Liver (tissue), 8 donors: ENCODE measurements at regions not wholly inside any gene's neighbourhood (a gene's known extent, or its start where the extent isn't known, plus 50 kb on each side); places are given as distances from the start of the nearest gene placed in this dataset.

Experiments
- DNase-seq: peaks from one replicate; pipeline ENCODE4 v3.0.0-alpha.2; 2017; ENCODE audit warnings: low spot score
- H3K27ac ChIP-seq, 2 donors: one replicate each; pipeline ENCODE4 v1.7.0; 2013; ENCODE audit warnings: inconsistent platforms in 2 of 2, low read length in 2 of 2, control low read depth in 1 of 2, low read depth in 1 of 2, mild to moderate bottlenecking in 1 of 2
- H3K27me3 ChIP-seq, 4 donors: one replicate each; pipeline versions ENCODE4 v1.6.1 to v1.7.0; 2013; ENCODE audit warnings: low read length in 3 of 4, inconsistent platforms in 1 of 4, mild to moderate bottlenecking in 1 of 4, moderate library complexity in 1 of 4; ENCODE audit not compliant: control insufficient read depth in 4 of 4, insufficient read depth in 4 of 4
- H3K36me3 ChIP-seq, 4 donors: one replicate each; pipeline versions ENCODE4 v1.6.1 to v1.7.0; 2013; ENCODE audit warnings: low read length in 3 of 4, mild to moderate bottlenecking in 3 of 4, low read depth in 1 of 4, moderate library complexity in 1 of 4; ENCODE audit not compliant: control insufficient read depth in 4 of 4, insufficient read depth in 3 of 4
- H3K4me1 ChIP-seq, 4 donors: one replicate each; pipeline versions ENCODE4 v1.6.1 to v1.7.0; 2013; ENCODE audit warnings: low read length in 3 of 4, mild to moderate bottlenecking in 3 of 4, moderate library complexity in 1 of 4; ENCODE audit not compliant: control insufficient read depth in 4 of 4, insufficient read depth in 4 of 4
- H3K4me3 ChIP-seq, 3 donors: one replicate each; pipeline versions ENCODE4 v1.6.1 to v1.7.0; 2013; ENCODE audit warnings: low read length in 3 of 3, control low read depth in 1 of 3, low read depth in 1 of 3, mild to moderate bottlenecking in 1 of 3
- H3K9ac ChIP-seq, 2 donors: one replicate each; pipeline ENCODE4 v1.7.0; 2013; ENCODE audit warnings: low read length in 2 of 2, mild to moderate bottlenecking in 2 of 2, moderate library complexity in 2 of 2, control low read depth in 1 of 2, low read depth in 1 of 2
- H3K9me3 ChIP-seq, 4 donors: one replicate each; pipeline versions ENCODE4 v1.6.1 to v1.7.0; 2013; ENCODE audit warnings: low read length in 3 of 4; ENCODE audit not compliant: control insufficient read depth in 4 of 4
- EGR1 ChIP-seq, 2 donors: IDR thresholded peaks; 2 replicates each; pipeline ENCODE4 v1.6.1; 2016 to 2018; ENCODE audit warnings: antibody characterized with exemption in 2 of 2, low read depth in 2 of 2
- FOXA1 ChIP-seq: IDR thresholded peaks from 2 replicates; pipeline ENCODE4 v1.6.1; 2016; ENCODE audit warnings: antibody characterized with exemption
- FOXA2 ChIP-seq: IDR thresholded peaks from 2 replicates; pipeline ENCODE4 v1.6.1; 2016; ENCODE audit warnings: antibody characterized with exemption
- HNF4G ChIP-seq: IDR thresholded peaks from 2 replicates; pipeline ENCODE4 v1.6.1; 2016; ENCODE audit warnings: antibody characterized with exemption
- JUND ChIP-seq, 2 donors: IDR thresholded peaks; 2 replicates each; pipeline ENCODE4 v1.6.1; 2016; ENCODE audit warnings: antibody characterized with exemption in 2 of 2
- NR2F2 ChIP-seq: IDR thresholded peaks from 2 replicates; pipeline ENCODE4 v1.6.1; 2016; ENCODE audit warnings: antibody characterized with exemption
- RAD21 ChIP-seq, 2 donors: IDR thresholded peaks; 2 replicates each; pipeline ENCODE4 v1.6.1; 2016; ENCODE audit warnings: antibody characterized with exemption in 2 of 2, mild to moderate bottlenecking in 2 of 2
- SP1 ChIP-seq: IDR thresholded peaks from 2 replicates; pipeline ENCODE4 v1.6.1; 2018; ENCODE audit warnings: antibody characterized with exemption, mild to moderate bottlenecking
- WGBS: extraction: QIAGEN DNeasy Blood & Tissue Kit; methylation state at CpG from one replicate; pipeline ENCODE4 v1.1.7; 2013; 5-methylcytosine and 5-hydroxymethylcytosine counted together
- TF ChIP-seq, protein P1 (sequence below): fragments of 150-350 bp; IDR thresholded peaks from 2 replicates; pipeline ENCODE4 v1.5.1; 2017; ENCODE audit warnings: improper control_type of control experiment, low read depth, low read length; ENCODE audit not compliant: missing input control
- TF ChIP-seq, protein P2 (sequence below): IDR thresholded peaks from 2 replicates; pipeline ENCODE4 v1.6.1; 2016; ENCODE audit warnings: antibody characterized with exemption
- TF ChIP-seq, protein P3 (sequence below): IDR thresholded peaks from 2 replicates; pipeline ENCODE4 v1.6.1; 2016; ENCODE audit warnings: antibody characterized with exemption
- donor health status: healthy.
- donor health status: healthy.
- donor health status: healthy.
- donor health status: healthy.
- donor health status: healthy.

DNA sequence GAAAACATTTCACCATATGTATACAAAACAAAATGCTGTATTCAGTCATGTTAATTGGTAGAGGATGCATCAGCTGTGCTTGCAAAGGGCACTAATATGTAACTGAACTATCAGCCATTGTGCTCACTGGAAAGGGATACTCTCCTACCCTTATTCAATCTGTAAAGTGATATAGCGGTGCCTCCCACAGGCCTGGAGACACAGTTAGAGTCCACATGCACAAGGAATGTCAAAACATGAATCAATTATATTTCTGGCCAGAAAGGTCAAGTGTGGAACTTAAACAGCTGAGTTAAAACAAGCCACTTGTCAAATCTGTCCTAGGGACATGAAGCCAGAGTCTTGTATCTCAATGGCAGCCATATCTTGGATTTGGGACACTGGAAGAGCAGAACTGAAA lies 71.2 kb upstream of the IZUMO3 start:
- Histone ChIP-seq H3K36me3 (no peaks in the 10 kb centered on the region), H3K4me3 (no peak overlapping the region), H3K27ac (no peak overlapping the region), H3K4me1 (no peaks in the 10 kb centered on the region), H3K9me3 (no peaks in the 10 kb centered on the region), H3K9ac (no peak overlapping the region), H3K27me3 (no peaks in the 10 kb centered on the region)
- no peak for DNase-seq
- WGBS = 76% methylated on average over 1 of the region's 1 CpG
- no peak for TF ChIP-seq HNF4G

DNA sequence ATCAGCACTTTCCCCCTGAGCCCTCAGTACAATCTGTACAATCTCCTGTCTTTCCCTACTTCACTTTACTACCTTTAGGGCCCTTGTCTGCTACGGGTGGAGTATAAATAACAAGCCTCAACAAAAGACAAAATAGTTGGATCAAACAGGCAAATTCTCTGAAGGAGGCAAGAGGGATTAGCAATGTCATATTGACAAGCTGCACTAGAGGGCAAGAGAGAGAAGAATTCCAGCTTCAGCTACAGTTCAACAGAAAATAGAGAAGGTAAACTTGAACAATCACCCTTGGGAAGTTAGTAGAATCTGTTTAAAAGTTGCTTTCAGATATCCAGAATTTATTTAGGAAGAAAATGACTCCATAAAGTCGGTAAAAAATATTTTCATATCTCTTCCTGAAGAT lies 68.4 kb upstream of the IZUMO3 start:
- H3K27me3 ChIP-seq = no peaks in the 10 kb centered on the region
- no peaks in the 10 kb centered on the region for H3K36me3 ChIP-seq
- H3K4me1 ChIP-seq = no peaks in the 10 kb centered on the region
- no peak overlapping the region for H3K27ac ChIP-seq
- 20% methylated on average over 2 of the region's 2 CpGs for WGBS
- no peak overlapping the region for H3K9ac ChIP-seq
- no peak overlapping the region for H3K4me3 ChIP-seq
- no peak for DNase-seq
- no peaks in the 10 kb centered on the region for H3K9me3 ChIP-seq
- no peak for TF ChIP-seq FOXA2
- TF ChIP-seq, protein P1, sequence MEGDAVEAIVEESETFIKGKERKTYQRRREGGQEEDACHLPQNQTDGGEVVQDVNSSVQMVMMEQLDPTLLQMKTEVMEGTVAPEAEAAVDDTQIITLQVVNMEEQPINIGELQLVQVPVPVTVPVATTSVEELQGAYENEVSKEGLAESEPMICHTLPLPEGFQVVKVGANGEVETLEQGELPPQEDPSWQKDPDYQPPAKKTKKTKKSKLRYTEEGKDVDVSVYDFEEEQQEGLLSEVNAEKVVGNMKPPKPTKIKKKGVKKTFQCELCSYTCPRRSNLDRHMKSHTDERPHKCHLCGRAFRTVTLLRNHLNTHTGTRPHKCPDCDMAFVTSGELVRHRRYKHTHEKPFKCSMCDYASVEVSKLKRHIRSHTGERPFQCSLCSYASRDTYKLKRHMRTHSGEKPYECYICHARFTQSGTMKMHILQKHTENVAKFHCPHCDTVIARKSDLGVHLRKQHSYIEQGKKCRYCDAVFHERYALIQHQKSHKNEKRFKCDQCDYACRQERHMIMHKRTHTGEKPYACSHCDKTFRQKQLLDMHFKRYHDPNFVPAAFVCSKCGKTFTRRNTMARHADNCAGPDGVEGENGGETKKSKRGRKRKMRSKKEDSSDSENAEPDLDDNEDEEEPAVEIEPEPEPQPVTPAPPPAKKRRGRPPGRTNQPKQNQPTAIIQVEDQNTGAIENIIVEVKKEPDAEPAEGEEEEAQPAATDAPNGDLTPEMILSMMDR = no peak
- no peak for TF ChIP-seq HNF4G
- no peak for TF ChIP-seq JUND (IDR thresholded peaks at IDR 0.05)
- TF ChIP-seq, protein P2, sequence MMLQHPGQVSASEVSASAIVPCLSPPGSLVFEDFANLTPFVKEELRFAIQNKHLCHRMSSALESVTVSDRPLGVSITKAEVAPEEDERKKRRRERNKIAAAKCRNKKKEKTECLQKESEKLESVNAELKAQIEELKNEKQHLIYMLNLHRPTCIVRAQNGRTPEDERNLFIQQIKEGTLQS = no peak
- TF ChIP-seq, protein P3, sequence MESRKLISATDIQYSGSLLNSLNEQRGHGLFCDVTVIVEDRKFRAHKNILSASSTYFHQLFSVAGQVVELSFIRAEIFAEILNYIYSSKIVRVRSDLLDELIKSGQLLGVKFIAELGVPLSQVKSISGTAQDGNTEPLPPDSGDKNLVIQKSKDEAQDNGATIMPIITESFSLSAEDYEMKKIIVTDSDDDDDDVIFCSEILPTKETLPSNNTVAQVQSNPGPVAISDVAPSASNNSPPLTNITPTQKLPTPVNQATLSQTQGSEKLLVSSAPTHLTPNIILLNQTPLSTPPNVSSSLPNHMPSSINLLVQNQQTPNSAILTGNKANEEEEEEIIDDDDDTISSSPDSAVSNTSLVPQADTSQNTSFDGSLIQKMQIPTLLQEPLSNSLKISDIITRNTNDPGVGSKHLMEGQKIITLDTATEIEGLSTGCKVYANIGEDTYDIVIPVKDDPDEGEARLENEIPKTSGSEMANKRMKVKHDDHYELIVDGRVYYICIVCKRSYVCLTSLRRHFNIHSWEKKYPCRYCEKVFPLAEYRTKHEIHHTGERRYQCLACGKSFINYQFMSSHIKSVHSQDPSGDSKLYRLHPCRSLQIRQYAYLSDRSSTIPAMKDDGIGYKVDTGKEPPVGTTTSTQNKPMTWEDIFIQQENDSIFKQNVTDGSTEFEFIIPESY = no peak
- no peak for TF ChIP-seq NR2F2
- TF ChIP-seq SP1 = no peak
- TF ChIP-seq FOXA1 = no peak
- TF ChIP-seq RAD21 (IDR thresholded peaks at IDR 0.05) = no peak

DNA sequence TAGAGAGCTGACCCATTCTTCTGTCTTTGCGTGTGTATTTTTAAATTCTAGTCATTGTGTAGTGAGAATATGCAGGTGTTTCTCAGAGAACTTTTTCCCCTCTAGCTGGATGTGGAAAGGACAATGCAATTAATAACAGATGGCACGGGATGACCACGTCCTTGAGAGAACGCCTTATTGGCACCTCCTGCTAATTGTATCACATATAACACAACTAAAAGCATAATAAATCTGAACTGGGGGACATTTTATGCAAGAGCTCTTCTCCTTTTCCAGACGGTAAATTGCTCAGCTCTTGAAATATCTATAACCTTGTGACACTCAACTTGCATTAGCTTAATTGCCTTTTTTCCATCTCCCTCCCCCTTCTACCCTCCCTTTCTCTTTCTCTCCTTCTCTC lies 62.9 kb upstream of the IZUMO3 start:
- no peak overlapping the region for H3K27ac ChIP-seq
- WGBS = 76% methylated on average over 5 of the region's 5 CpGs
- no peak overlapping the region for H3K4me3 ChIP-seq
- no peaks in the 10 kb centered on the region for H3K4me1 ChIP-seq
- H3K36me3 ChIP-seq = no peaks in the 10 kb centered on the region
- H3K9me3 ChIP-seq = no peaks in the 10 kb centered on the region
- no peak overlapping the region for H3K9ac ChIP-seq
- no peaks in the 10 kb centered on the region for H3K27me3 ChIP-seq
- no peak for TF ChIP-seq SP1
- TF ChIP-seq EGR1 (IDR thresholded peaks at IDR 0.05; ENCODE audit: low read depth in 2 of 2) = no peak
- no peak for TF ChIP-seq NR2F2
- DNase-seq = no peak
